OCI-LY1 (cell line): ENCODE measurements at regions not wholly inside any gene's neighbourhood (a gene's known extent, or its start where the extent isn't known, plus 50 kb on each side); places are given as distances from the start of the nearest gene placed in this dataset.

Source experiments
- H2AFZ ChIP-seq: fragments of 200-600 bp; sonication (generic), shearing (Covaris generic); 2 replicates; pipeline ENCODE4 v1.6.0; 2014; ENCODE audit warnings: antibody characterized with exemption, mild to moderate bottlenecking, low read length
- H3F3A ChIP-seq: fragments of 200-600 bp; sonication (generic), shearing (Covaris generic); 2 replicates; pipeline ENCODE4 v1.6.0; 2014; ENCODE audit warnings: mild to moderate bottlenecking, antibody characterized with exemption, low read length, moderate library complexity; ENCODE audit not compliant: insufficient read depth
- H3K27ac ChIP-seq: fragments of 200-600 bp; sonication (generic); 2 replicates; pipeline ENCODE4 v1.5.1; 2014; ENCODE audit warnings: low read length, mixed run types, mild to moderate bottlenecking, low read depth; ENCODE audit not compliant: poor library complexity, severe bottlenecking
- H3K27me3 ChIP-seq: fragments of 200-600 bp; sonication (generic); 2 replicates; pipeline ENCODE4 v1.6.0; 2014; ENCODE audit warnings: antibody characterized with exemption, mild to moderate bottlenecking, low read length, moderate library complexity; ENCODE audit not compliant: insufficient read depth
- H3K36me3 ChIP-seq: fragments of 200-600 bp; sonication (generic); 2 replicates; pipeline ENCODE4 v1.6.1; 2014; ENCODE audit warnings: mild to moderate bottlenecking, antibody characterized with exemption, low read length, moderate library complexity, mixed read lengths; ENCODE audit not compliant: insufficient read depth
- H3K4me1 ChIP-seq: fragments of 200-600 bp; sonication (generic); 2 replicates; pipeline ENCODE4 v1.5.1; 2014; ENCODE audit warnings: mild to moderate bottlenecking, low read length, moderate library complexity; ENCODE audit not compliant: insufficient read depth, severe bottlenecking
- H3K4me2 ChIP-seq: fragments of 200-600 bp; sonication (generic), shearing (Covaris generic); 2 replicates; pipeline ENCODE4 v1.6.1; 2014; ENCODE audit warnings: low read length
- H3K4me3 ChIP-seq: fragments of 200-600 bp; sonication (generic); 2 replicates; pipeline ENCODE4 v1.5.1; 2014; ENCODE audit warnings: low read length, low read depth, mild to moderate bottlenecking, mixed read lengths; ENCODE audit not compliant: poor library complexity, severe bottlenecking
- H3K79me2 ChIP-seq: fragments of 200-600 bp; shearing (Covaris generic); 2 replicates; pipeline ENCODE4 v1.6.1; 2016; ENCODE audit warnings: mixed run types, low read length, mixed read lengths; ENCODE audit not compliant: insufficient read depth
- H3K9ac ChIP-seq: fragments of 200-600 bp; sonication (generic), shearing (Covaris generic); 2 replicates; pipeline ENCODE4 v1.6.1; 2014; ENCODE audit warnings: mild to moderate bottlenecking, low read length, mixed read lengths
- H3K9me2 ChIP-seq: fragments of 200-600 bp; sonication (generic), shearing (Covaris generic); 2 replicates; pipeline ENCODE4 v1.6.1; 2014; ENCODE audit warnings: low read depth, mild to moderate bottlenecking, low read length, mixed read lengths
- H3K9me3 ChIP-seq: fragments of 200-600 bp; shearing (Covaris generic); 2 replicates; pipeline ENCODE4 v1.6.1; 2014; ENCODE audit warnings: low read length, mixed read lengths
- H4K20me1 ChIP-seq: fragments of 200-600 bp; sonication (generic), shearing (Covaris generic); 2 replicates; pipeline ENCODE4 v1.6.0; 2016; ENCODE audit warnings: mild to moderate bottlenecking, low read length; ENCODE audit not compliant: insufficient read depth
- EZH2 ChIP-seq: fragments of 200-600 bp; sonication (generic), shearing (Covaris generic); IDR thresholded peaks from 2 replicates; pipeline ENCODE4 v1.8.0; 2017; ENCODE audit warnings: borderline replicate concordance, mixed run types, mild to moderate bottlenecking, antibody characterized with exemption, low read length, moderate library complexity, mixed read lengths
- TF ChIP-seq, protein P1 (sequence below): fragments of 200-600 bp; sonication (generic), shearing (Covaris generic); IDR thresholded peaks from 2 replicates; pipeline ENCODE4 v1.5.1; 2017; ENCODE audit warnings: mild to moderate bottlenecking, antibody characterized with exemption, low read length, moderate library complexity, mixed read lengths

DNA sequence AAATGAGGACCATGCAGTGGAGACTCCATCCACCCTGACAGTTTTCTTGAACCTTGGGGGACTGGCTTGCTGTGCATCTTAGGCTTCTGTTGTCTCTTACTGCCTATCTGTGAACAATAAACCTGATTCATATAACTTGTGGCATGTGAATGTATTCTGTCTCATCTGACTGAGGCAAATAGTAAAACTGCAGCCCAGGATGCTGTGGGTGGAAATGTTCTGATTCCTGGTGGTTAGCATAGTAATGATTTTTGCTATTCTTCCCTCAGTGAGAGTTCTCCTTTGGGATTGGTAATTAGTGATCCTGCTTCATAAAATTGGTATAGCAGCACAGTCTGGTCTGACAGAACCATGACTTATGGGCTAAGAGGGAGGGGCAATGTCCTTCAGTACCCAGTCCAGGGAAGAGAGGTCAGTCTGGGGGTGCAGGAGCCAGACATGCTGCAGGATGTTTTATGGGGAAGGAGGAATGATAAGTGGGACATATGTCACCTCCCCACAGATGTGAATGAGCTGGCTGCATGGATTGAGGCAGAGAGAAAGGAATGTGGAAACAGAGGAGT, 147.1 kb downstream of the OR2B2 start:
- no peaks in the 10 kb centered on the region for H3K9me3 ChIP-seq
- no peaks in the 10 kb centered on the region for H3K9me2 ChIP-seq
- H3F3A ChIP-seq, result no peaks in the 10 kb centered on the region
- no peaks in the 10 kb centered on the region for H3K36me3 ChIP-seq
- no peak overlapping the region for H3K4me2 ChIP-seq
- H3K4me1 ChIP-seq, result peaks cover 14% of the 10 kb centered on the region
- no peak overlapping the region for H3K4me3 ChIP-seq
- no peak overlapping the region for H3K9ac ChIP-seq
- TF ChIP-seq, protein P1, sequence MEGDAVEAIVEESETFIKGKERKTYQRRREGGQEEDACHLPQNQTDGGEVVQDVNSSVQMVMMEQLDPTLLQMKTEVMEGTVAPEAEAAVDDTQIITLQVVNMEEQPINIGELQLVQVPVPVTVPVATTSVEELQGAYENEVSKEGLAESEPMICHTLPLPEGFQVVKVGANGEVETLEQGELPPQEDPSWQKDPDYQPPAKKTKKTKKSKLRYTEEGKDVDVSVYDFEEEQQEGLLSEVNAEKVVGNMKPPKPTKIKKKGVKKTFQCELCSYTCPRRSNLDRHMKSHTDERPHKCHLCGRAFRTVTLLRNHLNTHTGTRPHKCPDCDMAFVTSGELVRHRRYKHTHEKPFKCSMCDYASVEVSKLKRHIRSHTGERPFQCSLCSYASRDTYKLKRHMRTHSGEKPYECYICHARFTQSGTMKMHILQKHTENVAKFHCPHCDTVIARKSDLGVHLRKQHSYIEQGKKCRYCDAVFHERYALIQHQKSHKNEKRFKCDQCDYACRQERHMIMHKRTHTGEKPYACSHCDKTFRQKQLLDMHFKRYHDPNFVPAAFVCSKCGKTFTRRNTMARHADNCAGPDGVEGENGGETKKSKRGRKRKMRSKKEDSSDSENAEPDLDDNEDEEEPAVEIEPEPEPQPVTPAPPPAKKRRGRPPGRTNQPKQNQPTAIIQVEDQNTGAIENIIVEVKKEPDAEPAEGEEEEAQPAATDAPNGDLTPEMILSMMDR, result no peak
- no peak for TF ChIP-seq EZH2
- H3K79me2 ChIP-seq, result no peaks in the 10 kb centered on the region
- no peaks in the 10 kb centered on the region for H4K20me1 ChIP-seq
- H3K27me3 ChIP-seq, result no peaks in the 10 kb centered on the region
- H2AFZ ChIP-seq, result no peak overlapping the region
- H3K27ac ChIP-seq, result no peak overlapping the region

DNA sequence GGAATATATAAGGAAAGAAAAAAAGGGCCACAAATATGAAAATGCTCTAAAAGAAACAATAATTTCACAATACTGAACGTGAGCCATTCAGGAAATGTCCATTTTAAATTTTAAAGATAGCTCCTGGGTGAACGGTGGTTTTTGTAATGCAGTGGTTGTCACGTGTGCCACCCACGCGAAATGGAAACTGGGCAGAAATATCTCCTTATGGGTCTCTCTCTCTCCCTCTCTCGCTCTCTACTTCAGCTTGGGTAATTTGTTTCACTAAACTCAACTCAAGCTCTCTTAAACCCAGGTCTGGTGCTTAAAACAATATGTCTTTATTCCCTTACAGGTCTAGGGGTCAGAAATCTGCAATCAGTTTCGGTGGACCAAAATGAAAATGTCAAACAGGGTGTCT, 150.8 kb downstream of the OR2B2 start:
- Histone ChIP-seq H3K36me3 (no peaks in the 10 kb centered on the region), H3F3A (no peaks in the 10 kb centered on the region), H3K79me2 (no peaks in the 10 kb centered on the region), H3K4me1 (peaks cover 20% of the 10 kb centered on the region), H3K27me3 (peaks cover 6% of the 10 kb centered on the region; the same call in 1 of the 2 replicates), H3K9me3 (no peaks in the 10 kb centered on the region), H3K4me2 (peak overlapping the region; percentile 70), H3K9me2 (no peaks in the 10 kb centered on the region), H4K20me1 (no peaks in the 10 kb centered on the region), H3K9ac (peak overlapping the region; percentile 56), H3K4me3 (peak overlapping the region; percentile 51), H3K27ac (no peak overlapping the region), H2AFZ (peak overlapping the region; percentile 80)
- TF ChIP-seq, protein P1, result no peak
- no peak for TF ChIP-seq EZH2

DNA sequence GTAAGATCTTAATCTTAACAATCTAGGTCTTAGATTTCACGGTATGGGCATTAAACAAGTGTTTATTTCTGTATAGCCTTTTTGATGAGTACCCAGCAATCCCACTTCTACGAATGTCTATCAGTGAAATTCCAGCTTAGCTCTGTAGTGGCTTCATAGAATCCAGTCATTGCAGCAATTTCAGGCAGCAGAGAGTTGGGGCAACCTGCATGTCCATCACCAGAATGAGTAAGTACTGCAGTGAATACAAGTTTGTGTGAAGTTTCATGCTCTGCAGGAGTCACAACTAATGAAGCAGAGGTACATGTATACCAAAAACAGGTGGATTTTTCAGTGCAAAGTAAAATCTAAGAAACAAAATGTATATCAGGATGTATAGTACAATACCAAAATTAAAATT, 151.7 kb downstream of the OR2B2 start:
- Histone ChIP-seq H3K36me3 (no peaks in the 10 kb centered on the region), H2AFZ (no peak overlapping the region), H3K27me3 (peaks cover 6% of the 10 kb centered on the region; the same call in 1 of the 2 replicates), H3K9me2 (no peaks in the 10 kb centered on the region), H3K4me3 (no peak overlapping the region), H3K4me2 (no peak overlapping the region), H3K9ac (no peak overlapping the region), H4K20me1 (no peaks in the 10 kb centered on the region), H3F3A (no peaks in the 10 kb centered on the region), H3K27ac (no peak overlapping the region), H3K4me1 (peaks cover 20% of the 10 kb centered on the region), H3K9me3 (no peaks in the 10 kb centered on the region), H3K79me2 (no peaks in the 10 kb centered on the region)
- TF ChIP-seq, protein P1, result no peak
- no peak for TF ChIP-seq EZH2
